HG02970 (cell line): ENCODE measurements at regions not wholly inside any gene's neighbourhood (a gene's known extent, or its start where the extent isn't known, plus 50 kb on each side); places are given as distances from the start of the nearest gene placed in this dataset.

ENCODE experiments used
- ATAC-seq: cut with Tn5 transposase; IDR thresholded peaks from one replicate; pipeline ENCODE4 v1.9.1; 2021; ENCODE audit warnings: mild to moderate bottlenecking, moderate library complexity, moderate number of reproducible peaks; ENCODE audit not compliant: unreplicated experiment, low FRiP score

DNA sequence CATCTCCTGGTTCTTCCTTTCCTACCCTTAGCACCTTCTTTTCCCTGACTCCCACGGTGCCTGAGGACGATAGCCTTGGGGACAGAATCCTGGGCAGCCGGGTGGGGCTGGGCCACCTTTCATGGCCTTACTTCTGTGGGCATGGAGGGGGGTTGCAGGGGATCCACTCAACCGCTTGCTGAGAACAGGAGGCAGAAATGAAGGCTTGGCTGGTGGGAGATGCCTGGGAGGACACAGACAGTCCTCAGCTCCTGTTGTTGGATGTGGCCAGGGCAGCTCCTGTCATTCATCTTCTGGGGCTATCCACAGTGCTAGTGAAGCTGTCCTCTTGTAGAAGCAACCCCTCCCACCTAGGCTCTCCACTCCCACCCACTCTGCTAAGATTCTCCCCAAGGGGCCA, 95.5 kb upstream of the CELF4 start:
- ATAC-seq, result no peak

GRCh38 chr18:37660658-37661057, 95.1 kb upstream of the CELF4 start:
- no peak for ATAC-seq

- ATAC-seq, result no peak
Measured at GRCh38 chr18:37659906-37660305, 94.3 kb upstream of the CELF4 start.

DNA sequence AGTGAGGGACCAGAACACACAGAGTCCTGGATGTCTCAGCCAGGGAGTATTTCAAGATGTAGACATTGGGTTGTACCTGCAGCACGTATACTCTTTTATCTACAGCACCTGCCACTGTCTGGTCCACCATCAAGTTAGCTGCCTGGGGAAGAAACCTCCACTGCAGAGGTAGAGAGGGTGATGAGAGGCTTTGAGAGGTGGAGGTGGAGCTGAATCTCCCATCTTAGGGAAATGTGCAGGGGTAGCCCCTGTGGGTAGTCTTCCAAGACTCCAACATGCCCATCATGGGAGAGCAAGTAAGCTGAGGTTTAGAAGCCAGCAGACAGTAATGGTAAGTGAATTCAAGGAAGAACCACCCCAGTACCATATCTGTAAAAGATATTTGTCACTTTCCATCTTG, 93.3 kb upstream of the CELF4 start:
- ATAC-seq, result no peak

DNA sequence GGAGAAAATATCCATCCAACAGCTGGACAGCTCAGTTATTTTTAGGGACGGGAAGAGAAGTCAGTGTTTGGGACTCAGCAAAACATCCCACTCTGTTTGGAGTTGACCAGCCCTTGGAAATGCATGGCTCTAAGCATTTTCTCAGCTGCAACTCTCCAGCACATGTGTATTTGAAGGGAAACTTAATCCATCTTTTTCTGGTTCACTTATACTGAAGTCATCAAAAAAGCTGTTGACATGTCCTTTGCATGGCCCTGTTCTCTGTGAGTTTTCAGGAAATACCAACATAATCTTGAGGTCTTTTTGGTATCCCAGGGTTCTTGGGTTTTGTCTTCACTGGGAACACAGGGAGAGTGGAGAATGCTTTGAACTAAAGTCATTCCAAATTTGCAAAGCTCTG, 91.9 kb upstream of the CELF4 start:
- ATAC-seq, result no peak

- ATAC-seq, result no peak
Measured at GRCh38 chr18:37654731-37655369, 89.3 kb upstream of the CELF4 start.

DNA sequence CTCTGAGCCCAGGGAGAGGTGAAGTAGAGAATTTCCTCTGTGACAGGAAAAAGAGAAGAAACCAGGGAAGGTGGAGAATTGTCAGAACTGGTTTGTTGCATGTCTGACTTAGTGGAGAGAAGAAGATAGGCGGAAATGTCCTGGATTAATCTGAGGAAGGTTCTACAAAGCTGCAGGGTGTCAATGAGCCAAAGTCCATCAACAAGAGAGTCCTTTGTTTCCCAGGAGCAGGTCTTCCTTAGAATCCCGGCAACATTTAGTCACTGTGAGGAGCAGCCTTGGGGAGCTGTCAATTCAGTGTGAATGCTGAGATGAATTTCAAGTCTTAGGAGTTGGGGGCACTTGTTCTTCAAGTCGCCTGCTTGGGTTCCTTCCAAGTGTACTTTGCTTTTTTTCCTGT, 88.4 kb upstream of the CELF4 start:
- no peak for ATAC-seq

- no peak for ATAC-seq
Measured at GRCh38 chr18:37653618-37654017, 88.0 kb upstream of the CELF4 start.

GRCh38 chr18:37649930-37650329, 84.3 kb upstream of the CELF4 start:
- ATAC-seq, result no peak

DNA sequence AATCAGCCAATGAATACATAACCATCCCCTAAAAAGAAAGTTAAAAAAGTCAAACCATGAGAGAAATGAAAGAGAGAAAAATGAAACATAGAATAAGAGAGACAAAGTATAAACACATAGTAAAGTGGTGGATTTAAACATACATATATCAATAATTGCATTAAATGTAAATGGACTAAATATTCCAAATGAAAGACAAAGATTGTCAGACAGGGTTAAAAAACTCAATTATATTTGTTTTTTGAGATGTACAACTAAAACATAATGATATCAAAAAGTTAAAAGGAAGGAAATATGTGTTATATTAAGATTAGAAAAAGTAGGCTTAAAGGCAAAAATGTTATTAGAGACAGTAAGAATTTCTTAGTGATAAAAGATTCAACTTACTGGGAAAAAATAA, 83.8 kb upstream of the CELF4 start:
- no peak for ATAC-seq

GRCh38 chr18:37641573-37641972, 76.0 kb upstream of the CELF4 start:
- no peak for ATAC-seq

GRCh38 chr18:37640504-37640903, 74.9 kb upstream of the CELF4 start:
- no peak for ATAC-seq

GRCh38 chr18:37639846-37640245, 74.2 kb upstream of the CELF4 start:
- no peak for ATAC-seq

- no peak for ATAC-seq
Measured at GRCh38 chr18:37637478-37637850, 71.9 kb upstream of the CELF4 start.

DNA sequence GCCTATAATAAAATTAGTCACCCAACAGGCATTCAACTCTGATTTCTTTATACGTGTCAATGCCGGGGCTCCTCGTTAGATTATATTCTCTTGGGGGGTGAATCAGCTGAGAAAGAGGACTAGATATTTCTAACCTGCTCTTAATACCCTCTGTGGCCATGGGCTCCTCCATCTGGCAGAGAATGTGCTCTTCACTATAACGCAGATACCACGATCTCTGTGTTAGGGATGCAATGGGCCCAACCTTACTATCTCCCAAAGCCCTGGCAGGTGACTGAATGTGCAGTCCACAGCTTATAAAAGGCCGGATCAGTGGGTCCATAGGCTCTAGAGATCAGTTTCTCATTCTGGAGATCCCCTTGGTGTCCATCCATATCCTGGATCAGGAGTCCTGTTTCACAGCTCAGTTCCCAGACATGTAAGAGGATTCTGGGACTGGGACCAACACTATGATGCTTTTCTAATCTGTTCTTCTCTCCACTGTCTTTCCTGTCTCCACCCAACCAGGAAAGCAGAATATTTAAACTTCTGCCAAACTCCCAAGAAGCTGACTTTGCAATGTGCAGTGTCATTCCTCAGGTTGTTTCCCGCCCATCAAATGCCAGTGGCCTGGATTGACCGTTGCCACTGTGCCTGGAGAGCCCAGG, 71.4 kb upstream of the CELF4 start:
- ATAC-seq, result no peak

GRCh38 chr18:37634516-37634915, 68.9 kb upstream of the CELF4 start:
- ATAC-seq, result no peak

DNA sequence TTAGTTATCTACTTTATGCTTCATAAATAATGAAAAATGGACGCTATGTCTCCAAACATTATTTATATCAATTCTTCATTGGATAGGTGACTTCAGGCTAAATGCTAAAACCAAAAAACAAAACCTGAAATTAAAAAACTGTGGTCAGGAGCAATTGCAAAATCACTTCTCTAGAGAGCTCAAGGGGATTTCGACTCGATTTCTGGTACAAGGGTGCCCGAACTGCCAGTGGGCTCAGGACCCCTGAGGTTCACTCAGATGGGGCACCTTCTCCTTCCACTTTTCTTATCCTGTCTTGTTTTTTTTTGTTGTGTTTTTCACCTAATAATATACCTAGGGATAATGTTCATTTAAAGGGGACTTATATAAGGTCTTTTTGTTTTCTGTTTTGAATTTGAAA, 65.8 kb upstream of the CELF4 start:
- no peak for ATAC-seq

GRCh38 chr18:37630334-37630733, 64.7 kb upstream of the CELF4 start:
- ATAC-seq, result no peak

DNA sequence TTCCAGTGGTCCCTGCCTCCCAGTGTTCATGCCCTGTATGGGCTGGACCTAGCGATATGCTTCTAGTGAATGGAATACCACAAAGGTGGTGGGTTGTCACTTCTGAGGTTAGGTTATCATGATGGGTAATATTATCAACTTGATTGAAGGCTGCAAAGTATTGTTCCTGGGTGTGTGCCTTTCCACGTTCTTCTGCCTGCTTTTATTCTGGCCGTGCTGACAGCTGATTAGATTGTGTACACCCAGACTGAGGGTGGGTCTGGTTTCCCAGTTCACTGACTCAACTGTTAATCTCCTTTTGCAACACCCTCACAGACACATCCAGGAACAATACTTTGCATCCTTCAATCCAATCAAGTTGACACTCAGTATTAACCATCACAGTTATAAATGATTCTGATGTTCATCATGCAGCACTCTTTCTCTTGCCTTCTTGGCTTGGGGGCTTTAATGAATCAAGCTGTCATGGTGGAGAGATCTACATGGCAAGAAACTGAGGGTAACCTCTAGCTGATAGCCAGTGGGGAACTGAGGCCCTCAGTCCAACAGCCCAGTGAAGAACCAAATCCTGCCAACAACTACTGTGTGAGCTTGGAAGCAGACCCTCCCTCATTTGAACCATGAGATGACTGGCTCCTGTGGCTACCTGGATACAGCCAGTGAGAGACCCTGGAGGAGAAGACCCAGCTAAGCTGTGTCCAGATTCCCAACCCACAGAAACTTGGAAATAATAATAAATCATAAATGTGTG, 63.0 kb upstream of the CELF4 start:
- ATAC-seq, result no peak

DNA sequence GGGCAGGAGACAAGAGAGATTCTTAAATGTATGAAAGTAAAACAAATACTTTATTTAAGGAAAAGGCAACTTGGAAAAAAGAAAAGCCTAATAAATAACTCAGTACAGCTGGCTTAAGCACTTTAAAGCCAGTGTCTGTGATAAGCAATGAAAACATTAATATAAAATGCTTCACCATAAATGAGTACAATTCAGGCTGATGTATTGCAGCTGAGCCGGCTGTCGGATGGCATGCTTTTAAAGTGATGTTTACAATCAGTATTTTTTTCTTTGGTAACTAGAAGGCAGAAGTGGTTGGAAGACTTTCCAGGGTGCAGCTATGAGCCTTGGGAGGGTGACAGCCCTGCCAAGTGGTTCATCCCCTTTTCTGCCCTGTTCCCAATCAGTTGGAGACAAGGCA, 58.7 kb upstream of the CELF4 start:
- ATAC-seq, result no peak

DNA sequence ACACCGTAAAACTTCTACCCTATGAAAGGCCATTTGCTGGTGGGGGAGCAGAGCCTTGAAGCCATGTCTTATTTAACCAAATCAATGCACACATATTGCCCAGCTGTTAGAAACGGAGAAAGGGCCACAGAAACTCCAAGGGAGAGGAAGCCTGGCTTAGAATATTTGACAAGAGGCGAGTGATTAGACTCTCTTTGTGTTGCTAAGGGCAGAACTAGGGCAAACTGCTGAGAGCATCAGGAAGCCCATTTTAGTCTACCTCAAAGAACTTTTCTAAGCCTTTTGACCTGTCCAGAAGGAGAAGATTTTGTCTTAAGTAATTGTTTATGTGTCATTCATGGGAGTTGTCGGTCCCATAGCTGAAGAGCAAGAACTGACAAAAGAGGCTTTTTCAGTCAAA, 54.4 kb upstream of the CELF4 start:
- ATAC-seq, result no peak

GRCh38 chr18:37617623-37618022, 52.0 kb upstream of the CELF4 start:
- ATAC-seq, result no peak
